ENCODE measurements at regions not wholly inside any gene's neighbourhood (a gene's known extent, or its start where the extent isn't known, plus 50 kb on each side); places are given as distances from the start of the nearest gene placed in this dataset.
"Not testable (repeated sequence)": the region's sequence is repeated elsewhere in the genome, so short reads cannot be mapped to it uniquely, and the experiment has no call there.

DNA sequence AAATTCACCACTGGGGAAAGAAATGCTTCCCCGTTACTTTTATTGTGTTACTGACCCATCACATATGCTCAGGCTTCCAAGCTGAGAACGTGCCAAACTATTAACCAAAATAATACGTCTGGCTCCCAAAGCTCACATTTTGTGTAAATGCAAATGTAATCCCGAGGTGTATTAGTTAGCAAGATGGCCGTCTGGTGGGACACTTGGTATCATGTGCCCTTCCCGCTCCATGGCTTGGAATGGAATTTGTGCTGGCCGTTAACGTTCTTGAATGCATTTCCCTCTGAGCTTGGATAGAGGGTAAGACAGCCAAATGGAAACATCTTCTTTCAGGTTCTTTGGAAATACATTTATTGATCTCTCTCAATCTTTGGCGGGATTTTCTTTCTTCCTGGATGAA lies 105.0 kb downstream of the MFAP3L start:
- no peaks in the 10 kb centered on the region for H3K36me3 ChIP-seq (ENCODE audit: control insufficient read depth, insufficient read depth, low read length)
- no peak overlapping the region for H3K4me3 Mint-ChIP-seq
- no peaks in the 10 kb centered on the region for H3K4me1 ChIP-seq (ENCODE audit: control insufficient read depth, insufficient read depth, low read length, poor library complexity, severe bottlenecking)
- no peaks in the 10 kb centered on the region for H3K4me1 Mint-ChIP-seq
- no peaks in the 10 kb centered on the region for H3K27me3 Mint-ChIP-seq
- no peaks in the 10 kb centered on the region for H3K27me3 ChIP-seq (ENCODE audit: control insufficient read depth, insufficient read depth, low read length)
- H3K27ac ChIP-seq (ENCODE audit: insufficient read depth, low read length, poor library complexity, severe bottlenecking): no peak overlapping the region
- H3K36me3 Mint-ChIP-seq: no peaks in the 10 kb centered on the region
- ATAC-seq (ENCODE audit: low read depth in 2 of 2) (no peak), DNase-seq (no peak)
- peaks cover 0 to 10% (median 4%) of the 10 kb centered on the region in 7 donors for H3K9me3 Mint-ChIP-seq
- no peak overlapping the region for H3K4me3 ChIP-seq (ENCODE audit: low read depth, low read length)
- H3K27ac Mint-ChIP-seq: no peak overlapping the region
- H3K9me3 ChIP-seq (ENCODE audit: control insufficient read depth in 2 of 2, low read length in 2 of 2): no peaks in the 10 kb centered on the region

- H3K27ac Mint-ChIP-seq; DNase-seq; H3K4me3 ChIP-seq (ENCODE audit: low read depth, low read length); H3K27me3 ChIP-seq (ENCODE audit: control insufficient read depth, insufficient read depth, low read length); H3K4me1 Mint-ChIP-seq; H3K36me3 Mint-ChIP-seq; H3K27me3 Mint-ChIP-seq; H3K9me3 ChIP-seq (ENCODE audit: control insufficient read depth in 2 of 2, low read length in 2 of 2); H3K4me1 ChIP-seq (ENCODE audit: control insufficient read depth, insufficient read depth, low read length, poor library complexity, severe bottlenecking); H3K4me3 Mint-ChIP-seq; H3K36me3 ChIP-seq (ENCODE audit: control insufficient read depth, insufficient read depth, low read length); H3K27ac ChIP-seq (ENCODE audit: insufficient read depth, low read length, poor library complexity, severe bottlenecking); ATAC-seq (ENCODE audit: low read depth in 2 of 2): not testable (repeated sequence)
- H3K9me3 Mint-ChIP-seq: peaks cover 0 to 10% (median 4%) of the 10 kb centered on the region in 7 donors
Measured at GRCh38 chr4:169919194-169920124, 106.7 kb downstream of the MFAP3L start.

- no peak overlapping the region for H3K4me3 ChIP-seq (ENCODE audit: low read depth, low read length)
- H3K36me3 Mint-ChIP-seq: no peaks in the 10 kb centered on the region
- DNase-seq (no peak), ATAC-seq (ENCODE audit: low read depth in 2 of 2) (no peak)
- no peaks in the 10 kb centered on the region for H3K4me1 ChIP-seq (ENCODE audit: control insufficient read depth, insufficient read depth, low read length, poor library complexity, severe bottlenecking)
- H3K27ac Mint-ChIP-seq: no peak overlapping the region
- H3K9me3 ChIP-seq (ENCODE audit: control insufficient read depth in 2 of 2, low read length in 2 of 2): no peaks in the 10 kb centered on the region
- H3K9me3 Mint-ChIP-seq: peaks cover 0 to 10% (median 4%) of the 10 kb centered on the region in 7 donors
- no peaks in the 10 kb centered on the region for H3K4me1 Mint-ChIP-seq
- no peaks in the 10 kb centered on the region for H3K27me3 Mint-ChIP-seq
- no peak overlapping the region for H3K27ac ChIP-seq (ENCODE audit: insufficient read depth, low read length, poor library complexity, severe bottlenecking)
- H3K36me3 ChIP-seq (ENCODE audit: control insufficient read depth, insufficient read depth, low read length): no peaks in the 10 kb centered on the region
- no peak overlapping the region for H3K4me3 Mint-ChIP-seq
- H3K27me3 ChIP-seq (ENCODE audit: control insufficient read depth, insufficient read depth, low read length): no peaks in the 10 kb centered on the region
Measured at GRCh38 chr4:169915545-169915944, 110.7 kb downstream of the MFAP3L start.

- Mint-ChIP-seq H3K4me3 (no peak overlapping the region), H3K9me3 (peaks cover 0 to 10% (median 4%) of the 10 kb centered on the region in 7 donors)
- ATAC-seq (ENCODE audit: low read depth in 2 of 2): no peak
Measured at GRCh38 chr4:169914866-169915265, 111.3 kb downstream of the MFAP3L start.

GRCh38 chr4:169912996-169913395 lies 113.2 kb downstream of the MFAP3L start:
- no peaks in the 10 kb centered on the region for H3K4me1 ChIP-seq (ENCODE audit: control insufficient read depth, insufficient read depth, low read length, poor library complexity, severe bottlenecking)
- DNase-seq (no peak), ATAC-seq (ENCODE audit: low read depth in 2 of 2) (no peak)
- H3K4me3 ChIP-seq (ENCODE audit: low read depth, low read length): no peak overlapping the region
- H3K36me3 ChIP-seq (ENCODE audit: control insufficient read depth, insufficient read depth, low read length): no peaks in the 10 kb centered on the region
- no peaks in the 10 kb centered on the region for H3K4me1 Mint-ChIP-seq
- no peak overlapping the region for H3K27ac Mint-ChIP-seq
- no peaks in the 10 kb centered on the region for H3K9me3 ChIP-seq (ENCODE audit: control insufficient read depth in 2 of 2, low read length in 2 of 2)
- no peak overlapping the region for H3K4me3 Mint-ChIP-seq
- H3K9me3 Mint-ChIP-seq: peaks cover 0 to 10% (median 2%) of the 10 kb centered on the region in 7 donors
- no peaks in the 10 kb centered on the region for H3K36me3 Mint-ChIP-seq
- no peak overlapping the region for H3K27ac ChIP-seq (ENCODE audit: insufficient read depth, low read length, poor library complexity, severe bottlenecking)
- peaks cover 6% of the 10 kb centered on the region for H3K27me3 Mint-ChIP-seq
- H3K27me3 ChIP-seq (ENCODE audit: control insufficient read depth, insufficient read depth, low read length): no peaks in the 10 kb centered on the region

More at GRCh38 chr4:169914866-169915265, 111.3 kb downstream of the MFAP3L start:
- no peaks in the 10 kb centered on the region for H3K27me3 ChIP-seq (ENCODE audit: control insufficient read depth, insufficient read depth, low read length)
- DNase-seq: no peak
- no peaks in the 10 kb centered on the region for H3K4me1 ChIP-seq (ENCODE audit: control insufficient read depth, insufficient read depth, low read length, poor library complexity, severe bottlenecking)
- Mint-ChIP-seq H3K27me3 (no peaks in the 10 kb centered on the region), H3K36me3 (no peaks in the 10 kb centered on the region), H3K27ac (no peak overlapping the region), H3K4me1 (no peaks in the 10 kb centered on the region)
- no peaks in the 10 kb centered on the region for H3K36me3 ChIP-seq (ENCODE audit: control insufficient read depth, insufficient read depth, low read length)
- H3K9me3 ChIP-seq (ENCODE audit: control insufficient read depth in 2 of 2, low read length in 2 of 2): no peaks in the 10 kb centered on the region
- H3K27ac ChIP-seq (ENCODE audit: insufficient read depth, low read length, poor library complexity, severe bottlenecking): no peak overlapping the region
- no peak overlapping the region for H3K4me3 ChIP-seq (ENCODE audit: low read depth, low read length)

DNA sequence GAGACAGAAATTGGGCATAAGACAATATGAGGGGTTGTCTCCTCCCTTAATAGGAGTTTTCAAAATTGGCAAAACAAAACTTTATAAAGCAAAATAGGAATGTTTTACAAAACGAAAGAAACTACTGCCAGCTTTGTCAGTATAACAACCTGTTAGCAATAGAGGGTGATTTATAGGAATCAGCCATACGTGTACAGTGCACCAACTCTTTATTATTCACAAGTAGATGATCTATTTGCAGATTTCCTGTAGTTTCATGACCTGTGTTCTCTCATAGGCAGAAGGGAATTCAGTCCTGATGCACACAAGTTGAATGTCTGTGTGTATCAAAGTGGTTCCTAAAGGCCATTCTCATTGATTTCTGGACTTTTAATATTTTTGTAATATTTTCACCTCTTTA lies 116.3 kb downstream of the MFAP3L start:
- no peaks in the 10 kb centered on the region for H3K36me3 Mint-ChIP-seq
- H3K27ac Mint-ChIP-seq: no peak overlapping the region

GRCh38 chr4:169909479-169909878 lies 116.7 kb downstream of the MFAP3L start:
- Histone ChIP-seq H3K9me3 (ENCODE audit: control insufficient read depth in 2 of 2, low read length in 2 of 2) (no peaks in the 10 kb centered on the region), H3K27me3 (ENCODE audit: control insufficient read depth, insufficient read depth, low read length) (no peaks in the 10 kb centered on the region), H3K27ac (ENCODE audit: insufficient read depth, low read length, poor library complexity, severe bottlenecking) (no peak overlapping the region), H3K4me3 (ENCODE audit: low read depth, low read length) (no peak overlapping the region), H3K4me1 (ENCODE audit: control insufficient read depth, insufficient read depth, low read length, poor library complexity, severe bottlenecking) (no peaks in the 10 kb centered on the region), H3K36me3 (ENCODE audit: control insufficient read depth, insufficient read depth, low read length) (no peaks in the 10 kb centered on the region)
- no peak overlapping the region for H3K4me3 Mint-ChIP-seq
- H3K27me3 Mint-ChIP-seq: peaks cover 6% of the 10 kb centered on the region
- no peaks in the 10 kb centered on the region for H3K36me3 Mint-ChIP-seq
- H3K4me1 Mint-ChIP-seq: no peaks in the 10 kb centered on the region
- H3K27ac Mint-ChIP-seq: no peak overlapping the region
- H3K9me3 Mint-ChIP-seq: peaks cover 0 to 2% (median 0%) of the 10 kb centered on the region in 7 donors
- ATAC-seq (ENCODE audit: low read depth in 2 of 2): no peak
- no peak for DNase-seq

More for the DNA sequence above, 116.3 kb downstream of the MFAP3L start:
- ATAC-seq (ENCODE audit: low read depth in 2 of 2) (no peak), DNase-seq (no peak)
- no peak overlapping the region for H3K4me3 Mint-ChIP-seq
- H3K27me3 ChIP-seq (ENCODE audit: control insufficient read depth, insufficient read depth, low read length): no peaks in the 10 kb centered on the region
- peaks cover 6% of the 10 kb centered on the region for H3K27me3 Mint-ChIP-seq
- H3K27ac ChIP-seq (ENCODE audit: insufficient read depth, low read length, poor library complexity, severe bottlenecking): no peak overlapping the region
- H3K9me3 ChIP-seq (ENCODE audit: control insufficient read depth in 2 of 2, low read length in 2 of 2): no peaks in the 10 kb centered on the region
- no peaks in the 10 kb centered on the region for H3K4me1 ChIP-seq (ENCODE audit: control insufficient read depth, insufficient read depth, low read length, poor library complexity, severe bottlenecking)
- no peaks in the 10 kb centered on the region for H3K4me1 Mint-ChIP-seq
- no peaks in the 10 kb centered on the region for H3K36me3 ChIP-seq (ENCODE audit: control insufficient read depth, insufficient read depth, low read length)
- H3K4me3 ChIP-seq (ENCODE audit: low read depth, low read length): no peak overlapping the region
- peaks cover 0 to 2% (median 0%) of the 10 kb centered on the region in 7 donors for H3K9me3 Mint-ChIP-seq

- Mint-ChIP-seq H3K4me3 (no peak overlapping the region), H3K36me3 (no peaks in the 10 kb centered on the region), H3K27me3 (peaks cover 6% of the 10 kb centered on the region), H3K9me3 (peaks cover 0 to 3% (median 0%) of the 10 kb centered on the region in 7 donors), H3K4me1 (no peaks in the 10 kb centered on the region), H3K27ac (no peak overlapping the region)
- DNase-seq (no peak), ATAC-seq (ENCODE audit: low read depth in 2 of 2) (no peak)
- H3K27ac ChIP-seq (ENCODE audit: insufficient read depth, low read length, poor library complexity, severe bottlenecking): no peak overlapping the region
- no peaks in the 10 kb centered on the region for H3K9me3 ChIP-seq (ENCODE audit: control insufficient read depth in 2 of 2, low read length in 2 of 2)
- H3K4me1 ChIP-seq (ENCODE audit: control insufficient read depth, insufficient read depth, low read length, poor library complexity, severe bottlenecking): no peaks in the 10 kb centered on the region
- no peaks in the 10 kb centered on the region for H3K27me3 ChIP-seq (ENCODE audit: control insufficient read depth, insufficient read depth, low read length)
- H3K36me3 ChIP-seq (ENCODE audit: control insufficient read depth, insufficient read depth, low read length): no peaks in the 10 kb centered on the region
- no peak overlapping the region for H3K4me3 ChIP-seq (ENCODE audit: low read depth, low read length)
Measured at GRCh38 chr4:169907705-169908104, 118.5 kb downstream of the MFAP3L start.
